Trophoblast cell (in vitro differentiated cells and primary cell): ENCODE measurements at regions not wholly inside any gene's neighbourhood (a gene's known extent, or its start where the extent isn't known, plus 50 kb on each side); places are given as distances from the start of the nearest gene placed in this dataset.

Source experiments
- DNase-seq, 2 donors: peaks; one replicate each; pipeline ENCODE4 v3.0.0-alpha.2; 2016
- H2AFZ ChIP-seq: 2 replicates; pipeline ENCODE4 v1.6.1; 2013; ENCODE audit warnings: low read length, moderate library complexity, mild to moderate bottlenecking; ENCODE audit not compliant: insufficient read depth, poor library complexity
- H2AK5ac ChIP-seq: 2 replicates; pipeline ENCODE4 v1.6.1; 2013; ENCODE audit warnings: mild to moderate bottlenecking, low read length
- H2BK120ac ChIP-seq: 2 replicates; pipeline ENCODE4 v1.6.1; 2013; ENCODE audit warnings: low read length, mild to moderate bottlenecking, moderate library complexity; ENCODE audit not compliant: insufficient read depth, poor library complexity
- H2BK12ac ChIP-seq: 2 replicates; pipeline ENCODE4 v1.6.1; 2013; ENCODE audit warnings: mild to moderate bottlenecking, low read length, moderate library complexity
- H2BK5ac ChIP-seq: 2 replicates; pipeline ENCODE4 v1.6.1; 2013; ENCODE audit warnings: low read length, low read depth, moderate library complexity, mild to moderate bottlenecking; ENCODE audit not compliant: poor library complexity
- H3K14ac ChIP-seq: 2 replicates; pipeline ENCODE4 v1.6.1; 2013; ENCODE audit warnings: mild to moderate bottlenecking, low read length
- H3K18ac ChIP-seq: 2 replicates; pipeline ENCODE4 v1.6.1; 2013; ENCODE audit warnings: mild to moderate bottlenecking, low read length
- H3K23ac ChIP-seq: 2 replicates; pipeline ENCODE4 v1.6.1; 2013; ENCODE audit warnings: low read length
- H3K27ac ChIP-seq: 2 replicates; pipeline ENCODE4 v1.5.1; 2013; ENCODE audit warnings: low read depth, mild to moderate bottlenecking, inconsistent platforms, low read length, moderate library complexity
- H3K27me3 ChIP-seq: 2 replicates; pipeline ENCODE4 v1.6.1; 2013; ENCODE audit warnings: inconsistent platforms, mild to moderate bottlenecking, low read length, moderate library complexity; ENCODE audit not compliant: insufficient read depth
- H3K36me3 ChIP-seq, 2 experiments: 1 replicate in 1 of 2; 2 replicates in 1 of 2; pipeline ENCODE4 v1.6.1; 2013; ENCODE audit warnings: low read length in 2 of 2, mild to moderate bottlenecking in 2 of 2, moderate library complexity in 1 of 2; ENCODE audit not compliant: insufficient read depth in 2 of 2, control insufficient read depth in 1 of 2
- H3K4ac ChIP-seq: 2 replicates; pipeline ENCODE4 v1.6.1; 2013; ENCODE audit warnings: low read depth, mild to moderate bottlenecking, low read length, moderate library complexity
- H3K4me1 ChIP-seq, 2 experiments: 1 replicate in 1 of 2; 2 replicates in 1 of 2; pipeline ENCODE4 v1.6.1; 2013; ENCODE audit warnings: low read length in 2 of 2, mild to moderate bottlenecking in 2 of 2, moderate library complexity in 1 of 2; ENCODE audit not compliant: insufficient read depth in 2 of 2, control insufficient read depth in 1 of 2
- H3K4me2 ChIP-seq: 2 replicates; pipeline ENCODE4 v1.6.1; 2013; ENCODE audit warnings: inconsistent platforms, mild to moderate bottlenecking, low read length, moderate library complexity
- H3K4me3 ChIP-seq: 2 replicates; pipeline ENCODE4 v1.5.1; 2013; ENCODE audit warnings: mild to moderate bottlenecking, low read depth, low read length, inconsistent platforms
- H3K79me1 ChIP-seq: one replicate; pipeline ENCODE4 v1.6.1; 2013; ENCODE audit warnings: low read length
- H3K79me2 ChIP-seq: 2 replicates; pipeline ENCODE4 v1.6.1; 2013; ENCODE audit warnings: low read length, mild to moderate bottlenecking; ENCODE audit not compliant: control insufficient read depth, insufficient read depth, poor library complexity
- H3K9ac ChIP-seq: 2 replicates; pipeline ENCODE4 v1.6.1; 2013; ENCODE audit warnings: mild to moderate bottlenecking, low read length
- H3K9me3 ChIP-seq: 2 replicates; pipeline ENCODE4 v1.6.1; 2013; ENCODE audit warnings: low read depth, mild to moderate bottlenecking, control low read depth, inconsistent platforms, low read length; ENCODE audit not compliant: insufficient read depth
- H4K12ac ChIP-seq: 2 replicates; pipeline ENCODE4 v1.6.1; 2013; ENCODE audit warnings: low read depth, mild to moderate bottlenecking, low read length, moderate library complexity
- H4K8ac ChIP-seq: 2 replicates; pipeline ENCODE4 v1.6.1; 2013; ENCODE audit warnings: low read depth, mild to moderate bottlenecking, low read length, moderate library complexity
- H4K91ac ChIP-seq: one replicate; pipeline ENCODE4 v1.6.1; 2013; ENCODE audit warnings: low read depth, mild to moderate bottlenecking, low read length, moderate library complexity
- WGBS: extraction: QIAGEN DNeasy Blood & Tissue Kit; methylation state at CpG from one replicate; pipeline ENCODE4 v1.1.7; 2013; ENCODE audit warnings: missing lambda C conversion rate; ENCODE audit not compliant: insufficient read length, insufficient coverage; ENCODE audit errors: extremely low coverage; 5-methylcytosine and 5-hydroxymethylcytosine counted together

GRCh38 chr7:123314886-123315285 is 115.1 kb upstream of the SLC13A1 start:
- H2BK12ac ChIP-seq = no peak overlapping the region
- no peak overlapping the region for H3K27ac ChIP-seq
- H3K9ac ChIP-seq = no peak overlapping the region
- H3K4me3 ChIP-seq = no peak overlapping the region
- no peak overlapping the region for H3K23ac ChIP-seq
- H3K79me2 ChIP-seq = no peaks in the 10 kb centered on the region
- no peak overlapping the region for H3K4me2 ChIP-seq
- H3K36me3 ChIP-seq = no peaks in the 10 kb centered on the region
- no peaks in the 10 kb centered on the region for H3K79me1 ChIP-seq
- H3K27me3 ChIP-seq = no peaks in the 10 kb centered on the region
- H3K4me1 ChIP-seq = no peaks in the 10 kb centered on the region
- H4K8ac ChIP-seq = no peak overlapping the region
- no CpG with 5 or more reads among the region's 1 CpG for WGBS
- DNase-seq = no peak
- H3K18ac ChIP-seq = no peak overlapping the region
- H2AK5ac ChIP-seq = no peak overlapping the region
- no peak overlapping the region for H3K14ac ChIP-seq
- H3K4ac ChIP-seq = no peak overlapping the region
- no peaks in the 10 kb centered on the region for H3K9me3 ChIP-seq
- no peak overlapping the region for H2BK120ac ChIP-seq
- no peak overlapping the region for H2BK5ac ChIP-seq
- no peak overlapping the region for H4K12ac ChIP-seq
- no peak overlapping the region for H4K91ac ChIP-seq
- no peak overlapping the region for H2AFZ ChIP-seq

DNA sequence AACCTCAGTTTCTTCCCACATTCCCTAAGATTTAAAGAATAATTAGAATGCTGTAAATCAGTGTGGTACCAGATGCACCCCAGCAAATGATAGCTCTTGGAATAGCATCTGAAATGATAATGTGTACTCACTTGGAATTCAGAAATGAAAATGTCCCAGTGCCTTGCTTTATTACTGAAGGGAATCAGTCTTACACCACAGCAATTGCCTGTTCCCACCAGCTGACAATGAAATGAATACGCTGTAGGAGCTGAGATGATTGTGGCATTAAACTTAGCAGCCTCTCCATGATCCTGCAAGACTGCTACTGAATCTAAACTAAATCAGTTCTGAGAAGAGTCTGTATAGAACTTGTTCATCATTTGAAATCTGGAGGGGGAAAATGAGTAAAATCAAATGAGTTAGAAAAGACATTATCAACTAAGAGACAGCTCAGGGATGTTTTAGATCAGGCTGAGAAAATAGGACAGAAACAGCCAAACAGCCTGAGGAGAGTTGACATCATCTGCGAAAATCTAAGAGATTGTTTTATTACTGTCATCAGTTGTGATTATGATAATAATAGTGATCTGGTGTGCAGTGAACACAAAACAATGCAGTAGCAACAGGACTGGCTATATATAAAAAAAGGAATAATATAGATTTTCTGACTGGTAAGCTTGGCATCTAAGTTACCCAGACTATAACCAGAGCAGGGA is 108.6 kb upstream of the SLC13A1 start:
- no peak overlapping the region for H3K27ac ChIP-seq
- H4K8ac ChIP-seq = no peak overlapping the region
- no peak overlapping the region for H2AK5ac ChIP-seq
- no peak overlapping the region for H2AFZ ChIP-seq
- H3K18ac ChIP-seq = no peak overlapping the region
- no peak overlapping the region for H2BK120ac ChIP-seq
- H3K79me2 ChIP-seq = no peaks in the 10 kb centered on the region
- H3K79me1 ChIP-seq = no peaks in the 10 kb centered on the region
- H4K91ac ChIP-seq = no peak overlapping the region
- no peak overlapping the region for H3K9ac ChIP-seq
- H4K12ac ChIP-seq = no peak overlapping the region
- H3K4me3 ChIP-seq = no peak overlapping the region
- no peak overlapping the region for H3K14ac ChIP-seq
- no peaks in the 10 kb centered on the region for H3K4me1 ChIP-seq
- H2BK12ac ChIP-seq = no peak overlapping the region
- no peaks in the 10 kb centered on the region for H3K36me3 ChIP-seq
- H3K23ac ChIP-seq = no peak overlapping the region
- no peak for DNase-seq
- H2BK5ac ChIP-seq = no peak overlapping the region
- H3K27me3 ChIP-seq = no peaks in the 10 kb centered on the region
- no peak overlapping the region for H3K4me2 ChIP-seq
- no peaks in the 10 kb centered on the region for H3K9me3 ChIP-seq
- H3K4ac ChIP-seq = no peak overlapping the region
- WGBS = no CpG with 5 or more reads among the region's 2 CpGs

DNA sequence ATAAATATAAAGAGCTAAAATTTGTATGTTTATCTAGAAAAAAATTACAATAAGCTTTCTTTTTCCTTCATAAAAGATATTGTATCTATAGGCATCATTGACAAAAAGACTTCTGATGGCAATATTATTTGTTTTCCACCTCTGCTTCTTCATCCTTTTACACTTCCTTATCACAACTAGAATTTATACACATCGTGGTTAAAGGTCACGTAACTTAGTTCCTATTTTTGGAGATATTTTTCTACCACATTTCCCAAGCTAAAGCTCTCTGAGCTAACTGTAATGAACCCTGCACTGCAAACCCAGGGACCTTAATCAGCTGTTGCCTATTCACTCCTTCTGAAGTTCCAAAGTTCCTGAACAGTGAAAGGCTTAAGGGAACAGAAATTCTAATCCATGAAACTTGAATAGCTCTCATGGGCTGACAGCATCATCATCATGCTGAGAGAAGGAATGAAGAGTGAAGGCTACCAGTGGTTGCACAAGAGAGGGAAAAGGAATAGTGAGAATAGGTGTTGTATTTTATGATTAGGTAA is 106.1 kb upstream of the SLC13A1 start:
- H3K36me3 ChIP-seq = no peaks in the 10 kb centered on the region
- WGBS = no CpG with 5 or more reads among the region's 2 CpGs
- no peak overlapping the region for H3K4ac ChIP-seq

GRCh38 chr7:123303926-123304325 is 104.2 kb upstream of the SLC13A1 start:
- Histone ChIP-seq H3K79me1 (no peaks in the 10 kb centered on the region), H2AFZ (no peak overlapping the region), H3K18ac (no peak overlapping the region), H4K8ac (no peak overlapping the region), H3K36me3 (no peaks in the 10 kb centered on the region), H3K4me2 (no peak overlapping the region), H2BK5ac (no peak overlapping the region), H3K9ac (no peak overlapping the region), H2BK120ac (no peak overlapping the region), H3K4ac (no peak overlapping the region), H3K23ac (no peak overlapping the region), H3K27me3 (no peaks in the 10 kb centered on the region), H3K14ac (no peak overlapping the region), H4K12ac (no peak overlapping the region), H4K91ac (no peak overlapping the region), H2AK5ac (no peak overlapping the region), H3K4me3 (no peak overlapping the region), H3K79me2 (no peaks in the 10 kb centered on the region), H3K27ac (no peak overlapping the region), H3K4me1 (no peaks in the 10 kb centered on the region), H2BK12ac (no peak overlapping the region), H3K9me3 (no peaks in the 10 kb centered on the region)
- no CpG with 5 or more reads among the region's 1 CpG for WGBS
- no peak for DNase-seq

More for the DNA sequence above, 106.1 kb upstream of the SLC13A1 start:
- H3K79me2 ChIP-seq = no peaks in the 10 kb centered on the region
- no peaks in the 10 kb centered on the region for H3K79me1 ChIP-seq
- H2BK12ac ChIP-seq = no peak overlapping the region
- no peak overlapping the region for H4K91ac ChIP-seq
- no peaks in the 10 kb centered on the region for H3K27me3 ChIP-seq
- no peak overlapping the region for H3K27ac ChIP-seq
- no peak overlapping the region for H3K9ac ChIP-seq
- H3K4me2 ChIP-seq = no peak overlapping the region
- H2AK5ac ChIP-seq = no peak overlapping the region
- H3K23ac ChIP-seq = no peak overlapping the region
- DNase-seq = no peak
- H2BK5ac ChIP-seq = no peak overlapping the region
- H3K4me1 ChIP-seq = no peaks in the 10 kb centered on the region
- no peak overlapping the region for H3K14ac ChIP-seq
- H4K8ac ChIP-seq = no peak overlapping the region
- no peaks in the 10 kb centered on the region for H3K9me3 ChIP-seq
- H4K12ac ChIP-seq = no peak overlapping the region
- no peak overlapping the region for H3K18ac ChIP-seq
- no peak overlapping the region for H3K4me3 ChIP-seq
- H2BK120ac ChIP-seq = no peak overlapping the region
- no peak overlapping the region for H2AFZ ChIP-seq
